Spleen (tissue), 7 donors: ENCODE measurements at regions not wholly inside any gene's neighbourhood (a gene's known extent, or its start where the extent isn't known, plus 50 kb on each side); places are given as distances from the start of the nearest gene placed in this dataset.

Experiments used
- POLR2A ChIP-seq, 3 donors: fragments of 450-650 bp; IDR thresholded peaks; one replicate each; pipeline ENCODE4 v1.5.1; 2017; ENCODE audit warnings: antibody characterized with exemption in 3 of 3, mild to moderate bottlenecking in 1 of 3
- POLR2AphosphoS5 ChIP-seq, 3 donors: sonication (generic); formaldehyde crosslinking; IDR thresholded peaks; one replicate each; pipeline ENCODE4 v1.5.1; 2017; ENCODE audit warnings: antibody characterized with exemption in 3 of 3
- TF ChIP-seq, protein P1 (sequence below), 11 experiments: fragments of 200-600 bp in 7 of 11; fragments of 450-650 bp in 4 of 11; sonication (generic) in 4 of 11; IDR thresholded peaks in 8 of 11; conservative IDR thresholded peaks in 3 of 11; 1 replicate in 7 of 11; 2 replicates in 4 of 11; pipeline versions ENCODE4 v1.4.0 to v1.8.0; 2016 to 2021; ENCODE audit warnings: antibody characterized with exemption in 11 of 11, inconsistent platforms in 4 of 11, mild to moderate bottlenecking in 1 of 11
- donor health status: DM: no; HTN: no; CAD: no; lungs with moderate emphysema.
- donor health status: DM: no; HTN: no; CAD: no.
- donor health status: DM: no; HTN: no; CAD: no.

DNA sequence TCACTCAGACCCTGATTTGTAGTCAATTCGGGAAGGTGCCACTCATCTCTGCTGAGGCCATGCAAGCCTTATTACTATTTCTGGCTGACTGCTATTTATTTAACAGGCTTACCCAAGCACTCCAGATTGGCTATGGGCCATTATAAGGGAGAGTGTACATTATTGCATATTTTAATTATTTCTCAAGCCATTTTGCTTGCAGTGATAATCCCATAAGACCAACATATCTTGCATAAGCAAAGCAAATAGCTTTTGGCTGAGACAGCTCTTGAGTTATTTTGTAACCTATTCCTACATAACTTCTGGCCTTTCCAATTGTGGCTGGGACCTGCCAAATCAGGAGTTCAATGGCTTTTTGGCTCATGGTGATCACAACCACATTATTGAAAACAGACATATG, 509.6 kb upstream of the USP15 start:
- TF ChIP-seq POLR2A (IDR thresholded peaks at IDR 0.05): no peak
- TF ChIP-seq, protein P1, sequence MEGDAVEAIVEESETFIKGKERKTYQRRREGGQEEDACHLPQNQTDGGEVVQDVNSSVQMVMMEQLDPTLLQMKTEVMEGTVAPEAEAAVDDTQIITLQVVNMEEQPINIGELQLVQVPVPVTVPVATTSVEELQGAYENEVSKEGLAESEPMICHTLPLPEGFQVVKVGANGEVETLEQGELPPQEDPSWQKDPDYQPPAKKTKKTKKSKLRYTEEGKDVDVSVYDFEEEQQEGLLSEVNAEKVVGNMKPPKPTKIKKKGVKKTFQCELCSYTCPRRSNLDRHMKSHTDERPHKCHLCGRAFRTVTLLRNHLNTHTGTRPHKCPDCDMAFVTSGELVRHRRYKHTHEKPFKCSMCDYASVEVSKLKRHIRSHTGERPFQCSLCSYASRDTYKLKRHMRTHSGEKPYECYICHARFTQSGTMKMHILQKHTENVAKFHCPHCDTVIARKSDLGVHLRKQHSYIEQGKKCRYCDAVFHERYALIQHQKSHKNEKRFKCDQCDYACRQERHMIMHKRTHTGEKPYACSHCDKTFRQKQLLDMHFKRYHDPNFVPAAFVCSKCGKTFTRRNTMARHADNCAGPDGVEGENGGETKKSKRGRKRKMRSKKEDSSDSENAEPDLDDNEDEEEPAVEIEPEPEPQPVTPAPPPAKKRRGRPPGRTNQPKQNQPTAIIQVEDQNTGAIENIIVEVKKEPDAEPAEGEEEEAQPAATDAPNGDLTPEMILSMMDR (IDR thresholded peaks at IDR 0.05 in 8 of 11, conservative IDR thresholded peaks at IDR 0.05 in 3 of 11): no peak
- no peak for TF ChIP-seq POLR2AphosphoS5 (IDR thresholded peaks at IDR 0.05)
